IPS DF 4.7 (cell line): ENCODE measurements at regions not wholly inside any gene's neighbourhood (a gene's known extent, or its start where the extent isn't known, plus 50 kb on each side); places are given as distances from the start of the nearest gene placed in this dataset.

Experiments
- DNase-seq: peaks from one replicate; pipeline ENCODE4 v3.0.0-alpha.2; 2013; ENCODE audit warnings: low spot score; ENCODE audit errors: extremely low read depth

DNA sequence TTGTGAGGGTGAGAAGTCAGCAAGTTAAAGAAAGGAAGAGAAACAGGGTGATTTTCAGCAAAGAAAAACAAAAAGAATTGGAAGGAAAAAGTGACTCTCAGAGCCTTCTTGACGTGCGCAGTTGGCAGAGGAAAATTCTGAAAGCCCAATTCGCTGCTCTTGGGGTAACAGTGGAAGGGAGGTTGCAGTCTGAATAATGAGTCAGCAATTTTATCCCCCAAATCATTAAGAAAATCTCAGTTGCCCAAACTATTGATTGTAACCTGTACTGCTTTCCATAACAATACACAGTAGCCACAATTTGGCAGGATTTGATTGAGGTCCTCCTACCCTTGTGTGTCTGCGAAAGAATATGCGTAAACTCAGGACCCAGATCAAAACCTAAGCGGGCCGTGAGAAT, 309.1 kb downstream of the EMP1 start:
- no peak for DNase-seq

DNA sequence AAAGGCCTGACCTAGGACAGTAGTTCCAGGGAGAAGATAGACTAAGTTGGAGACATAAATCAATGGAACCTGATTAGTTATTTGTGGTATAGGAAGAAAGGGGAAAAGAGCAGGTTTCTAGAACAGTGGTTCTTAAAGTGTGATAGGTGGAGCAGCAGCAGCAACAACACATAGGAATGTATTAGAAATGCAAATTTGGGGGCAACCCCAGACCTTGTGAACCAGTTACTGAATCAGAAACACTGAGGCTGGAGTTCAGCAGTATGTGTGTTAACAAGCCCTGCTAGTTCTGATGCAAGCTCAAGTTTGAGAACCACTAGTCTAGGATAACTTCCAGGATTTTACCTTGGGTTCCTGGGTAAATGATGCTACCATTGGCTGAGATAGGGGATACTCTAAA, 308.7 kb downstream of the EMP1 start:
- no peak for DNase-seq

DNA sequence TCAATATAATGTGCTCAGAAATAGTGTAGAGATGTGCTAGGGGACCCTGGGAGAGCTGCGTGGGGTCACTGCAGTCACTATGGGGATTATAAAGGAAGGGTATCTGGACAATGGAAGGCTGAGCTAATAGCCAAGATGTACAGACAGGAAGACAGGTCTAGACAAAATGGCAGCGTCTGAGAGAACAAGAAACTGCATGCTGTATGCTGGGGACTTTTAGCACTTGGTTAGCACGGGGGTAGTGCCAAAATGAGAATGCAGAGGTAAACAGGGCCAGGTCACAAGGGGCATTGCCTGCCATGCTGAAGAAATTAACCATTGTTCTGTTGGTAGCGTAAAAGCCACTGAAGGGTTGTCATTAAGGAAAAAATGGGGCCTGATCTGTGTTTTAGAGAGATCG, 308.2 kb downstream of the EMP1 start:
- no peak for DNase-seq

DNA sequence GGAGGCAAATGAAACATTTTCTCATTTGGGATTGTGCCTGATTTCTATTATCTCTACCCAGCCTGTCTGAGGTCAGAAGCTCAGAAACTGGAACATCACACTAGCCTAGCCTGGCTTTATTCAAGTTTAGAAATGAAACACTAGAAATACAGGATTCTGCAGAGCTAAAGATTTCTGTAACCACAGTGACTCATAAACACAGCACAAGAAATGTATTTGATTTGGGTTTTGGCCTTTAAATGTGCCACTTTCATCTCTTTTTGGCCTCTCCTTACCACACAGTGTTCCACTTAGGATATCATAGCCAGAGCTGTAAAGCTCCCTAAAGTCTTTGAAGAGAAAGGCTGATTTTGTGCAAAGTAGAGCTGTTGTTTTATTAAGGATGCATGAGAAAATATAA, 307.5 kb downstream of the EMP1 start:
- DNase-seq: no peak

DNA sequence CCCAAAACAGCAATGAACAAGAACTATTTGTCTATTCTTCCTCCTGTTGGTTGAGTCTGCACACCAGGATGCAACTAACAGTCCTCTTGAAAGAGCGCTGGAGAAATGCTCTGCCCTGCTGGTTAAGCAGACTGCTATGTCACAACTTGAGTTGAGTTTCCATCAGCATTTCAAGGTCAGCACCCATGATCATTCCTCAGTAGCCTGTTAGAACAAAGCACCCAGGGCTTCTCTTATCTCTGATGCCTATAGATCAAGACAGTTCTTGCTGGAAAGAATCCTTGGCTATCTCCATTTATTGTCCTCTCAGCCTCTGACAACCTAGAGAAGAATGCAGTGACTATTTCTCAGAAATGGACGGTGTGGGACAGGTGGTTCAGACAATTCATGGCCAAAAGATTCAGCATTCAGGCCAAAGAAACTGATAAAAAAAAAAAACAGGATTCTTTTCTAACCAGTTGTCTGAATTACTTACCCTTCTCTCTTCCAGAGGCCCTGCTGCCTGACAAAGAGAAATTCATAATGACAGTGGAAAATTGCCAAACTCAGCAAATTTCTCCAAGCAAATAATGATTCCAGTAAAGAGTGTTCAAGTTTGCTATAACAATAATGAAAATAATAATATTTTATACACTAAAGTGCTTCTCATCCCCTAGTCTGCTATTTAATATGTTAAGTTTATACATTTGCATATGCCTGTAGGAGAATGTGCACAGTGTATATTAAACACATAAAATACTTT, 306.7 kb downstream of the EMP1 start:
- DNase-seq: no peak

DNA sequence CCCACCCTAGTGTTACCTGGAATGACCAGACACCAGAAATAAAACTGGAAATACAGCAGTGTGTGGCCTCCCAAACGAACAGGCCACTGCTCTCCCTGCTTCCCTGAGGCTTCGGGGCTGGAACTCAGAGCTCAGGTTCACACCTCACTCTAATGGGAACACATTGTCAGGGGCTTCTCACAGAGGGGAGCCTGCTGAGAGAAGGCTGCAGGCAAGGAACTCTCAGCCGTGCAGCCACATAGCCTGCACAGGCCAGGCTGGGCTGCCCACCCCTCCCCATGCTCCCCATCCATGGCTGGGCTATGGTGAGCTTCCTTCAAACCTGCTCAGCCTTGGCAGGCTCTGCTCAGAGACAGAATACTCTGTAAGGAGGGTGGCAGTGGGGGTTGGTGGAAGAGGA, 302.5 kb downstream of the EMP1 start:
- no peak for DNase-seq

DNA sequence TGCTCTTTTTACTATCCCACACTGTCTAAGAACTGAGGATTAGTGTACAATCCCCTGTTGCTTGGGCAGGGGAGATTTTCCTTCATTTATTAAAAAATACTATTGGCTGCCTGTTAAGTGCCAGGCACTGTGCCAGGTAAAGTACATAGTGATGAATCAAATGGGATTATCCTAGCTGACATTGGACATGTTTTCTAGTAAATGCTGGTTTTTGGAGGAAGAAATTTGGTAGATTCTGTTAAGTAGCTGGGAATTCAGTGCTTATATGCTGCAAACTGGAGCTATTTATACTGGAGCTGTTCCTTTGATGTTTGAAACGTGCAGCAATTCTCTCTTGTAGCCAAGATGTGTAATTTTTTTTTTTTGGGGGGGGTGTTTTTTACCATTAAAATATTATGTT, 299.6 kb downstream of the EMP1 start:
- no peak for DNase-seq

DNA sequence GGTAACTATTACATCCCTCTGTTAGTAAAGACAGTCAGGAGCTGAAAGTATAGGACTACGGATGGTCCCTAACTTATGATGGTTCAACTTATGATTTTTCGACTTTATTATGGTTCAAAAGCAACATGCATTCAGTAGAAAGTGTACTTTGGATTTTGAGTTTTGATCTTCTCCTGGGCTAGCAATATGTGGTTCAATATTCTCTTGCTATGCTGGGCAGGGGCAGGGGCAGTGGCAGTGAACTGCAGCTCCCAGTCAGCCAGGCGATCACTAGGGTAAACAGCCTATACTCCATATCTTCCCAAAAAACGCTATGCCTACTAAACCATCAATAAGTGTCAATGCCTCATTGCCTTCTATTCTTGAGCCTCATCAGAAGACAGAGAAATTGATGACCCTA, 292.7 kb downstream of the EMP1 start:
- no peak for DNase-seq

DNA sequence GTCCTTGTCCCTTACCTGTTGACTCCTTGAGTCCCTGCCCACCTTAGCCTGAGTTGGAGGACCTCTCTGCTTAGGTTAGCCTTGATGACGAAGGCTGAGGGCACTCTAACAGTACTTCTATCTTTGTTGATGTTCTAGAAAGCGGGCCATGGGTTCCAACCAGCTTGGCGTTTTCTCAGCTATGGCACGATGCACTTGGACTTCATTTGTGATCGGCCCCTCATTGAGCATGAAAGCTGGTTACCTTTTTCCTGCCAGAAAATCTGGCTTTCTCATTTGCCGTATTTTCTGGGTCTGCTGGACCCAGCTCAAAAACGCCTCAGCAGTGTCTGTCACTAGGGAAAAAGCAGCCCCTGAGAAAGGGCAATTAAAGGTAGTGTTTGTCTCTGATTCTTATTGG, 290.8 kb downstream of the EMP1 start:
- no peak for DNase-seq

DNA sequence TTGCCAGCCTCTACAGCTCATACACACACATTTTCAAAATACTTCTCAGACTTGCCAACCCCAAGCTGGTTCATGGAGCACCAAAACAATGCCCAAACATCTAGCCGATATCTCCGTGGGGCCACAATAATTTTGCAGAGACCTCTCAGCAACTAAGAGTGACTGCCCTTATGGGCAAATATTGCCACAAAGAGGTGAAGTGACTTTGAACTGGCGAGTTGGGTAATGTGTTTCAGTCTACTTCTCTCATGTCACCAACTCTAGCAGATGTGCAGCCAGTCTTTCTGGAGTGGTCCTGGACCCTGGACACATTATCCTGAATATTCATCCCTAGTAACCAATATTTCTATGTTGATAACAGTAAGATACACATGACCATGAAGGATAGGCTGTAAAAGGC, 290.3 kb downstream of the EMP1 start:
- DNase-seq: no peak

DNA sequence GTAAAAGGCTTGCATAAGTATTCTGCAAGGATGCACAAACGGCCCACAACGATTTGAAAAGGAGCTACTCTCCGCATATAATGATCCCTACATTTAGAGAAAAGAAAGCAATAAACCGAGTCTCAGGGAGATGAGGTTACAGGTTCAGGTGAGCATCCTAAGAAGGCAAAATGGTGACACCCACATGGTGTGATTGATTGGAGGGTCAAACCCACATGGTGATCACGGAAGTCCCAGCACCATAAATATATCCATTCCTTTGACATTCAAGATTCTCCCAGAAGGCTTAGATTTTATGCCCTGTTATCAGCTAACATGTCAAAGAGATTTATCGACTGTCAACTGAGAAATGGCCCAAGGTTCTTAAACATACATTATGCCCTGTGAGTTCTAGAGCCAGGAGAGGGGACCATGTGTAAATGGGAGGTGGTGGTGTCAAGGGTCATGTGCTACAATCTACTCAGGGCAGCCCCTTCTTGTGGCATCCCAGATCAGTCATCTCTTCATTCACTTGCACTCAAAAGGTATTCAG, 282.2 kb downstream of the EMP1 start:
- DNase-seq: no peak

DNA sequence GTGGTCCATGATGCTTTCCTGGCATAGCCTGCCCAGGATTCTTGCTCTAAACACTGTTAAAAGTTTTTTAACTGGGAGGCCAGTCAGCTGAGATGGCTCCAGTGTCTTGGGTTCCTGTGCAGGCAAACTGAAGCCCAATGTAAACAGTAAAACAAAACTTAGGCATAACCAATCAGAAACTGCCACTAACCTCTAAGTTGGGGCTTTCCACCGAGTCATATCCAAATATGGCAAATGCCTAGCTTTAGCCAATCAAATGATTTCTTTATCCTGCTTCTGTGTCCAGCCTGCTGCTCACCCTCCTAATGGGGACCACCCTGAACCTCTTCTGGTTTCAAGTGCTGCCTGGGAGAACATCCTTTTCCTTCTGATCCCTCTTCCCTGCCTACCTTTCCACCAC, 277.9 kb downstream of the EMP1 start:
- no peak for DNase-seq

DNA sequence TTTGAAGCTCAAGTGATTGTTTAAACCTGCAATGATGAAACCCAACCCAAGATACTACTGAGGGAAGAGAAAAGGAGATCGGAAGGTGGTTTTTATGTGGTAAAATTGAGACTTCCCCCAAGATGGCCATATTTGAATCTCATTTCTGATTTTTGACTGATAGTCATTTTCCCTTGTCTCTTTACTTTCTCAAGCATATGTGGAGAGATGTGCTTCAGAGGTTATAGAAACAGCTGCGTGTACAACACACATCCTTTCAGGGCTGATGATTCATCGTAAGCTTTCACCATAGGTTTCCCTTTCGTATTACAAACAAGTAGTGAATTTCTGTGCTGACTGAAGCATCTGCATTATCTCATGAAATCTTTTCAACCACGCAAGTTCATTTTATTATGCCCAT, 276.2 kb downstream of the EMP1 start:
- no peak for DNase-seq

DNA sequence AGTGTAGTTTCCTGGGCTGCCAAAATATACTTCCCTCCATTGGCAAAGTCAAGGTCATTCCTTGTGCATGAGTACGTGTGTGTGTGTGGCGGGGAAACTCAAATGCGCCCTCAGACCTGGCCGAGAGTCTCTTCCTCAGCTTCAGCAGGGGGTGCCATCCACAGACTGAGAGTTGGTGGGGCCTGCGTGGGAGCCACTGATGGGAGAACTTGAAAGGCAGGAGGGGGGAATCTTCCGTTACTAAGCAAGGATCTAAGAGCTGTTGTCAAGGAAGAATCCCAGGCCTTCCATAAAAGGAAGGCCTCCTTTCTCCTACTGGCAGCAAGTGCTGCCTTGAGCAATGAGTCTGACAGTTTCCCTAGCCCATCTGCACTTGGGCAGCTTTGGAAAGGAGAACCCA, 274.9 kb downstream of the EMP1 start:
- no peak for DNase-seq

DNA sequence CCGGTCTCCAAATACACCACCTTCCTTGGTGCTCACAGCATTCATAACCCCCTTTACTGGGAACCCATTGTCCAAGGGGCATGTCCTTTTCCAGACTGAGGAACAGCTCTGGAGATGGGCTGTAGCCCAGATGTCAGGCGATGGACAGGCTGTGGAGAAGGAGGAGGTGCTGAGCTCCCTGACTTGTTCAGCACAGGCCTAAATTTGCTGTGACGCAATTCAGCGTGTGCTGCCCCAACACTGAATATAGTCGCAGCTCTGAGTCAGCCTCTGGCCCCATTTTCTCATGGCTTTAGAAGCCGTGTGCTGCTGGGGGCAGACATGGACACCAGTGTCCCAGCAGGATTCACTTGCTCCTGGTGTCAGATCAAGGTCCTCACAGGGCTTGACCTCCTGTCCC, 269.1 kb downstream of the EMP1 start:
- no peak for DNase-seq

DNA sequence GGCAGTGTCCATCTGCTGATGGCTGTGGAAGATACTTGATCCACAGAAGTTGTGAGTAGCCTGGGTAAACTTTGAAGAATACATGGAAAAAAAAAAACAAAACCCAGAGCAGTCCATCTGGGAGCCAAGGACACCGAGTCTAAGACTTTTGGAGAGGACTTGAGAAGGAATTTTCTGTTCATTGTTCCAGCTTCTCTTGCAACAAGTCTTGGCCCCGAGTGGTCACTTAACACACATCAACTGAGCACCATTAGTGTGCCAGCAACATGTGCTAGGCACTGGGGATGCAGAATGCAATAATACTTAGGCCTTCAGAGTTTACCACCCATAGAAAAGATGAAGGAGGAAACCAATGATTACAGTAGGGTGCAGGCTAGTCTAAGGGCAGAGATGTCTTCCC, 266.7 kb downstream of the EMP1 start:
- DNase-seq: no peak

DNA sequence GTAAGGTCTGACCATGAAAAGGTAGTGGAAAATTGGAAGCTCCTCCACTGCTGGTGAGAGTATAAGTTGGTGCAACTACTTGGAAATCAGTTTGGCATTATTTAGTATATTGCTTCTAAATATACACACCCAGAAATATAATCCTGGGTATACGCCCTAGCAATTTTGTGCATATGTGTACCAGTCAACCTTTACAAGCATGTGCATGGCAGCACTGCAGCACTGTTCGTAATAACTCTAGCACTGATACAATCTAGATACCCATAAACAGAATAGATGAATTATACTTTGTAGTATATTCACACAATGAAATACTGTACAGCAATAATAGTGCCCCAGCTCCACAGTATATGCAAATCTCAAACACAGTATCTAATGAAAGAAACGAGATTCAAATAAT, 265.9 kb downstream of the EMP1 start:
- no peak for DNase-seq

DNA sequence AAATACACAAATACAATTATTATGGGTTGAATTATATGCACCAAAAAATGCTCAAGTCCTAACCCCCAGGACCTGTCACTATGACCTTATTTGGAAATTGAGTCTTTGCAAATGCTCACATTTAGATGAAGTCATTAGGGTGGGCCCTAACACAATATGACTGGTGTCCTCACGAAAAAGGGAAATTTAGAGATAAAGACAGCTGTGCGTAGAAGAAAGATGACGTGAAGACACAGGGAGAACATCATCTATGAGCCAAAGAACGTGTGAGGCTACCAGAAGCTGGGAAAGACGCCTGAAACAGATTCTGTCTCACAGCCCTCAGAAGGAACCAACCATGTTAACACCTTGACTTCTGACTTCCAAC, 259.2 kb downstream of the EMP1 start:
- DNase-seq: no peak

DNA sequence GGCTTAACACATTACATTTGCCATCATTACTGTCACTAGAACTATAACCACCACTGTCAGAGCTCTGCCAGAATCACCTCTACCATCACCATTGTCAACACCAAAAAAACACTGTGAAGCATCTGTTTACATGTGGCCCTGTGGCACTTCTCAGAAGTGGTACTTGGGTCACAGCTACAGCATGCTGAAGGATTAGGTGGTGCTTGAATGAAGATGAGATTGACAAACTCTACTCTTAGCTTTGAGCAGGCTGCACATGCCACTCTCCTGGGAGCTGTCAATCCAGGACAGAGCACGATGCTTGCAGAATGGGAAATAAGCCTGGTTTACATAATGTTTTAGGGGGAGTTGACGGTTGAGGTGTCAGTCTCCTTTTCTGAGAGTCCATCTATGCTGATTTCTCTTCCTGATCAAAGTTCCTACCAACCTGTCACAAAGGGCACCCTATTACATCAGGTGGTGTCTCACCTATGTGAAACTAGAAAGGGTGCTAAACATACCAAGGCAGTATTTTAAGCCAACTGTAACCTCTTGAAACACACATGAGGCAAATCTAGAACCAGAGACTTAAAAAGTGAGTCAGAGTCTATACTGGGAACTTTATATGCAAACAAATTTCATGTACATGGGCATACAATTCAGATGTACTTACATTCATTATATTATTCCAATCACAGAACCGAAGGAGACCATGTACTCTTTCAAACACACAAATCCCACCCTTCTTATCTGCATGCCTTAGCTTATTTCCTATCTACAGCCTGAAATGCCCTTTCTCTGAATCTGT, 258.7 kb downstream of the EMP1 start:
- DNase-seq: no peak

DNA sequence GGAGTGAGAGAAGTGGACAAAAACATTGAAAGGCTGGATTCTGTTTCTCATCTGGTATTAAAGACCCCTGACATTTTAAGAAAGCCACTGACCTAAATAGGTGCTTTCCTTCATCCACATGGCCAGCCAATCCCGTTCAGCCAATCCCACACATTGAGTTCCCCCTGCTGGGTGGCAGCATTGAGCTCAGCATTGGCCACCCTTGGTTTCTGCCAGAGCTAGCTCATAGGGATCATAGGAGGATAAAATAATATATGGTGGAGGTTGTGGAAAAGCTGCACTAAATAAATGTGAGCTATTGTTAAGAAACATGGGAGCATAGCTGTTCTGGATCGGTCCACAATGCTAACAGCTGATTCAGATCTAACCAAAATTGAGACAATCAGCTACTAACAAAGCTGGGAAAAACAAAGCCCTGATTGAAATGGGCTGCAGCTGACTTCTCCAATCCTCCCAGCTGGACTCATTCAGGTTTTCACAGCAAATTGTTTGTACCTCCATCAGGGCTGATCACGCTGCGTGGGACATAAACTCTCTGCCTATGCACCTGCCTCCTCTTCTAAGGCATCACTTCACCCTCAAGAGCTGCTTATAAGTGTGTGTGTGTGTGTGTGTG, 256.5 kb downstream of the EMP1 start:
- DNase-seq: no peak

DNA sequence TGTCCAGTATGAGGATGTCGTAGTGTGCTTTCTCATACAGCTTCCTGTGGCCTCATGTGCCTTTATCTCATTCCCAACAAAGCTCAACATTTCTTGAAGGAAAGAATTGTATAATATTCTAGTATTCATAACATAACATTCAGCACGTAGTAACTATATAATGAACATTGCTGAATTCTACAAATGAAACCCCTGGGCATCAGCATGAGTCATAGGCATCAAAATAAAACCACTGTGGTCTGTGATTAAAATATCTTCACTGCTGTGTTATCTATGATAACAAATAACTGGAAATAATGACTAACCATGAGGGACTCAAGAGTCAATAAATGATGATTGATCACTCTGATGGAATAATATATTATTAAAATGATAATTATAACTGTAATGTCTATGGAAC, 255.2 kb downstream of the EMP1 start:
- DNase-seq: no peak

DNA sequence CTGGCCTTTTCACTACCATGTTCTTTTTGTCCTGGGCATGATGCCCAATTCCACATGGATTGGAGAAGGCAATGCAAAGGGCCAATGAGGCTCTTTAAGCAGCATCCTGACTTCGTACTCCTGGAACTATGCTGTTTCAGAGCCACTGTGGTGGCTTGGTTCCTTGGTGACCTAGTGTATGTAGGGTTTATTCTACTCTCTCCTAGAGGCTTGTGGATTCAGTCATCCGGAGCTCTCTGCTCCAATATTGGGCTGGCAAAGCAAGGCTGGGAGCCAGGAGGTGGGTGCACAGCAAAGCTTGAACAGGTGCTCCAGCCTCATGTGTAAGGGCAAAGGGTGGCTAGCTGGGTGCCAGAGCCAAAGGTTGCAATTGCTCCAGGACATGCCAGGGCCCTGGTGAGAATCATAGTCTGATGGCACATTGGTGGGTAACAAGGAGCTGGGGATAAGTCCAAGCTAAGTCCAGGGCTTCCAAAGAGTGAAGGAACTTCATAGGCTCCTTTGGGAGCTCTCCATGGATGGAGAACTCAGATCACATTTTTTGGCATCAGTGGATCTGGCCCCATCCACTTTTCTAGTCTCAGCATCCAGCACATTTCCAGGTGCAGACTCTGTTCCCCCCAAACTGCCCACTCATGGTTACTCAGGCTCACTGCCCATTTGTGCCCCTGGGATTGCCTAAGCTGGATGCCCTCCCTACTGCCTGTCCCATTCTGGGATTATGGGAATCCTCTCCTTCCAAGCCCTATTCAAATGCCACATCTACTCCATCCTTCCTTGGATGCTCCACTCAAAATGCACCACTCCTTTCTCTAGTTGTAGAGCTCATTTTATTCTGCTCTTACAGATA, 253.9 kb downstream of the EMP1 start:
- DNase-seq: no peak
